ENCODE measurements at regions not wholly inside any gene's neighbourhood (a gene's known extent, or its start where the extent isn't known, plus 50 kb on each side); places are given as distances from the start of the nearest gene placed in this dataset.

- Histone ChIP-seq H3K27me3 (ENCODE audit: control insufficient read depth in 2 of 2, insufficient read depth in 2 of 2, low read length in 2 of 2) (no peaks in the 10 kb centered on the region), H3K79me2 (ENCODE audit: control insufficient read depth, insufficient read depth, low read length) (no peaks in the 10 kb centered on the region), H3K9me3 (replicated peaks; ENCODE audit: control insufficient read depth, insufficient read depth, low read length) (no peaks in the 10 kb centered on the region), H4K20me1 (replicated peaks; ENCODE audit: control insufficient read depth, extremely low read depth, insufficient read depth, low read length) (no peaks in the 10 kb centered on the region), H3K4me2 (ENCODE audit: insufficient read depth, low read length) (no peak overlapping the region), H3K9ac (replicated peaks; ENCODE audit: extremely low read depth, insufficient read depth, low read length) (no peak overlapping the region), H2AFZ (ENCODE audit: low read depth, low read length) (no peak overlapping the region), H3K9me1 (replicated peaks; ENCODE audit: control insufficient read depth, extremely low read depth, insufficient read depth, low read length) (no peaks in the 10 kb centered on the region), H3K4me1 (ENCODE audit: control insufficient read depth, extremely low read depth, insufficient read depth, low read length) (peaks cover 2% of the 10 kb centered on the region), H3K36me3 (ENCODE audit: control insufficient read depth in 2 of 2, extremely low read depth in 1 of 2, insufficient read depth in 2 of 2, low read length in 2 of 2) (no peaks in the 10 kb centered on the region), H3K27ac (ENCODE audit: insufficient read depth, low read depth, low read length) (no peak overlapping the region), H3K4me3 (replicated peaks in 1 of 3; ENCODE audit: insufficient read depth in 1 of 3, low read depth in 1 of 3, low read length in 3 of 3) (no peak overlapping the region)
- POLR2A ChIA-PET, result no interaction called here
- intact Hi-C loops (cut with micrococcal nuclease) (loop anchor here (5.0 kb wide), 1 partner anchor 978 kb away; no protein-coding TSS in a partner anchor), dilution Hi-C loops (cut with MboI; ENCODE audit: extremely low pct_ligation_motif_present, low sequenced_read_pairs) (no loop called here)
- DNase-seq (ENCODE audit: low read depth, low spot score) (no peak), FAIRE-seq (no peak)
- no peak for TF ChIP-seq MAX (IDR thresholded peaks at IDR 0.05; ENCODE audit: insufficient read depth, insufficient read length)
- no peak for TF ChIP-seq FOS (IDR thresholded peaks at IDR 0.05; ENCODE audit: borderline replicate concordance, insufficient read depth, low read length)
- TF ChIP-seq EZH2 (IDR thresholded peaks at IDR 0.05; ENCODE audit: borderline replicate concordance, low read depth, low read length, severe bottlenecking), result no peak
- no peak for TF ChIP-seq POLR2A (IDR thresholded peaks at IDR 0.05; ENCODE audit: low read depth, low read length)
- TF ChIP-seq GATA2 (IDR thresholded peaks at IDR 0.05; ENCODE audit: insufficient read depth, insufficient read length, low read depth, low read length), result no peak
- TF ChIP-seq MYC (IDR thresholded peaks at IDR 0.05; ENCODE audit: low read depth, low read length), result no peak
- no peak for TF ChIP-seq JUN (IDR thresholded peaks at IDR 0.05; ENCODE audit: borderline replicate concordance, insufficient read depth, insufficient read length, low read depth)
- no peak for TF ChIP-seq CTCF (IDR thresholded peaks at IDR 0.05; ENCODE audit: extremely low read depth in 1 of 2, insufficient read depth in 1 of 2, low read depth in 1 of 2, low read length in 2 of 2)
- TF ChIP-seq POLR2AphosphoS5 (IDR thresholded peaks at IDR 0.05; ENCODE audit: insufficient read depth, low read depth, low read length), result no peak
- CTCF ChIA-PET, result no interaction called here
- no TSS peak for BruUV-seq (replicated peaks)
These were observed 64.2 kb downstream of the DIO3 start for GRCh38 chr14:101625336-101626097.

Data from endothelial cell of umbilical vein (primary cell).